HG03196 (cell line): ENCODE measurements at regions not wholly inside any gene's neighbourhood (a gene's known extent, or its start where the extent isn't known, plus 50 kb on each side); places are given as distances from the start of the nearest gene placed in this dataset.
"Not testable (repeated sequence)": the region's sequence is repeated elsewhere in the genome, so short reads cannot be mapped to it uniquely, and the experiment has no call there.

Experiments used
- ATAC-seq: cut with Tn5 transposase; IDR thresholded peaks from one replicate; pipeline ENCODE4 v1.9.1; 2021; ENCODE audit not compliant: unreplicated experiment

- no peak for ATAC-seq
Observed at GRCh38 chr11:91528965-91529364, 695.7 kb upstream of the FAT3 start.

- ATAC-seq = no peak
Observed at GRCh38 chr11:91527380-91528030, 697.1 kb upstream of the FAT3 start.

GRCh38 chr11:91513734-91514133 is 710.9 kb upstream of the FAT3 start:
- no peak for ATAC-seq

- no peak for ATAC-seq
Observed at GRCh38 chr11:91497847-91498246, 726.8 kb upstream of the FAT3 start.

GRCh38 chr11:91495837-91496236 is 728.8 kb upstream of the FAT3 start:
- ATAC-seq = no peak

- no peak for ATAC-seq
Observed at GRCh38 chr11:91489989-91490388, 734.6 kb upstream of the FAT3 start.

GRCh38 chr11:91483956-91484355 is 740.7 kb upstream of the FAT3 start:
- not testable (repeated sequence) for ATAC-seq

- not testable (repeated sequence) for ATAC-seq
Observed at GRCh38 chr11:91481875-91482274, 742.7 kb upstream of the FAT3 start.

GRCh38 chr11:91470656-91471055 is 754.0 kb upstream of the FAT3 start:
- ATAC-seq = no peak

- no peak for ATAC-seq
Observed at GRCh38 chr11:91459840-91460239, 764.8 kb upstream of the FAT3 start.

- no peak for ATAC-seq
Observed at GRCh38 chr11:91446267-91446666, 778.4 kb upstream of the FAT3 start.

GRCh38 chr11:91435694-91436395 is 788.8 kb upstream of the FAT3 start:
- ATAC-seq = no peak

GRCh38 chr11:91433284-91434010 is 791.2 kb upstream of the FAT3 start:
- ATAC-seq = no peak

- no peak for ATAC-seq
Observed at GRCh38 chr11:91421641-91422040, 803.0 kb upstream of the FAT3 start.

- ATAC-seq = no peak
Observed at GRCh38 chr11:91407842-91408241, 816.8 kb upstream of the FAT3 start.

- no peak for ATAC-seq
Observed at GRCh38 chr11:91406009-91406408, 818.6 kb upstream of the FAT3 start.

- ATAC-seq = no peak
Observed at GRCh38 chr11:91404344-91404743, 820.3 kb upstream of the FAT3 start.

- no peak for ATAC-seq
Observed at GRCh38 chr11:91397134-91397468, 827.5 kb upstream of the FAT3 start.

GRCh38 chr11:91396236-91397133 is 828.1 kb upstream of the FAT3 start:
- ATAC-seq = no peak

GRCh38 chr11:91394727-91395414 is 829.7 kb upstream of the FAT3 start:
- no peak for ATAC-seq
